Retinal pigment epithelial cell (primary cell): ENCODE measurements at regions not wholly inside any gene's neighbourhood (a gene's known extent, or its start where the extent isn't known, plus 50 kb on each side); places are given as distances from the start of the nearest gene placed in this dataset.
A peak's percentile ranks its signal among the peaks of the same experiment; 100 is the strongest.

Experiments used
- DNase-seq: peaks from one replicate; pipeline ENCODE4 v3.0.0-alpha.2; 2010; ENCODE audit warnings: low read depth
- H3K4me3 ChIP-seq: 2 replicates; pipeline ENCODE4 v1.5.1; 2011; ENCODE audit warnings: mild to moderate bottlenecking, low read length, control low read depth, moderate library complexity
- CTCF ChIP-seq: conservative IDR thresholded peaks from 2 replicates; pipeline ENCODE4 v1.5.1; 2011; ENCODE audit warnings: low read depth, low read length, control low read depth, inconsistent platforms

GRCh38 chr5:10825897-10826644, 65.0 kb upstream of the DAP start:
- peak; percentile 7 for TF ChIP-seq CTCF
- no peak for DNase-seq
- H3K4me3 ChIP-seq, result no peak overlapping the region

- H3K4me3 ChIP-seq, result no peak overlapping the region
- TF ChIP-seq CTCF, result no peak
- no peak for DNase-seq
Observed at GRCh38 chr5:10812218-10812617, 51.2 kb upstream of the DAP start.
